PC-3 (cell line): ENCODE measurements at regions not wholly inside any gene's neighbourhood (a gene's known extent, or its start where the extent isn't known, plus 50 kb on each side); places are given as distances from the start of the nearest gene placed in this dataset.

Experiments
- CTCF ChIP-seq: fragments of 300-600 bp; sonication (generic); conservative IDR thresholded peaks from 2 replicates; pipeline ENCODE4 v1.5.1; 2017; ENCODE audit warnings: antibody characterized with exemption, low read depth, mild to moderate bottlenecking, low read length
- EZH2phosphoT487 ChIP-seq: fragments of 300-600 bp; sonication (generic); IDR thresholded peaks from 2 replicates; pipeline ENCODE4 v1.6.1; 2018; ENCODE audit warnings: mild to moderate bottlenecking, antibody characterized with exemption, low read length, borderline replicate concordance

DNA sequence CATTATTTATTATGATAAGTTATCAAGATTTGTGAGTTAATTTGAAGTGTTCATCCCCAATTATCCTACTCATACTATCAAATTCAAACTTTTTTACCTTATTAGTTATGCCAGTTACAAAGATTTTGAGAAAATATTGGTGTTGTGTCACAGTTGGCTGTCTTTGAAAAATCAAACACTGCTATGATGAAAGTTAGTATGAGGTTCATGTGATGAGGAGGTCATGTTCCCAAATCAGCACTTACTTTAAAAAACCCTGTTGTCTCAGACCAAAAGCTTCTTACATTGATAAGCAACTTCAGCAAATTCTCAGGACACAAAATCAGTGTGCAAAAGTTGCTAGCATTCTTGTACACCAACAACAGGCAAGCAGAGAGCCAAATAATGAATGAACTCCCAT lies 68.1 kb downstream of the TTC6 start:
- TF ChIP-seq CTCF: no peak
- no peak for TF ChIP-seq EZH2phosphoT487
